B cell (primary cell): ENCODE measurements at regions not wholly inside any gene's neighbourhood (a gene's known extent, or its start where the extent isn't known, plus 50 kb on each side); places are given as distances from the start of the nearest gene placed in this dataset.

Experiments used
- ATAC-seq: fragments of 200-7000 bp; cut with Tn5 transposase; one replicate; pipeline ENCODE4 v1.10.0; 2021; ENCODE audit warnings: low read depth, mild to moderate bottlenecking, moderate number of reproducible peaks, moderate library complexity
- CTCF ChIA-PET: fragments of 350-600 bp; sonication (Branson Sonifier 250); formaldehyde crosslinking; loops from one replicate; lab custom pipeline; 2021; ENCODE audit warnings: antibody characterized with exemption, inconsistent platforms; lab: Charles Lee
- POLR2A ChIA-PET: fragments of 350-600 bp; sonication (Branson Sonifier 250); formaldehyde crosslinking; loops from one replicate; lab custom pipeline; 2021; ENCODE audit warnings: antibody characterized with exemption; lab: Charles Lee
- DNase-seq: peaks from one replicate; pipeline ENCODE4 v3.0.0; 2013
- H2AFZ ChIP-seq: 2 replicates; pipeline ENCODE4 v1.6.1; 2012; ENCODE audit warnings: mild to moderate bottlenecking, low read depth, low read length; ENCODE audit not compliant: insufficient read depth, poor library complexity, severe bottlenecking
- H3K27ac ChIP-seq, 2 donors: 1 replicate in 1 of 2; 2 replicates in 1 of 2; pipeline ENCODE4 v1.5.1; 2012 to 2013; ENCODE audit warnings: low read length in 2 of 2, mild to moderate bottlenecking in 2 of 2, moderate library complexity in 1 of 2
- H3K27me3 ChIP-seq, 4 experiments: fragments of 200-600 bp in 1 of 4; sonication (generic) in 1 of 4; replicated peaks in 1 of 4; 1 replicate in 2 of 4; 2 replicates in 2 of 4; pipeline versions ENCODE4 v1.6.1 to v1.7.0; 2013 to 2016; ENCODE audit warnings: low read length in 3 of 4, mild to moderate bottlenecking in 2 of 4, mixed read lengths in 1 of 4, moderate library complexity in 1 of 4; ENCODE audit not compliant: insufficient read depth in 4 of 4, control insufficient read depth in 3 of 4; ENCODE audit errors: control extremely low read depth in 1 of 4
- H3K36me3 ChIP-seq, 2 experiments: replicated peaks in 1 of 2; 1 replicate in 1 of 2; 2 replicates in 1 of 2; pipeline versions ENCODE4 v1.6.1 to v1.7.1; 2013; ENCODE audit warnings: low read length in 1 of 2; ENCODE audit not compliant: insufficient read depth in 2 of 2, control insufficient read depth in 1 of 2; ENCODE audit errors: control extremely low read depth in 1 of 2, extremely low read depth in 1 of 2
- H3K4me1 ChIP-seq, 2 donors: fragments of 200-600 bp in 1 of 2; sonication (generic) in 1 of 2; 1 replicate in 1 of 2; 2 replicates in 1 of 2; pipeline versions ENCODE4 v1.5.1 to v1.6.1; 2013 to 2017; ENCODE audit warnings: low read length in 2 of 2; ENCODE audit not compliant: control insufficient read depth in 2 of 2, insufficient read depth in 2 of 2
- H3K4me2 ChIP-seq: replicated peaks from 2 replicates; pipeline ENCODE3; 2012; ENCODE audit warnings: mild to moderate bottlenecking, low read depth, low read length; ENCODE audit not compliant: poor library complexity, severe bottlenecking
- H3K4me3 ChIP-seq, 5 experiments: fragments of 200-600 bp in 1 of 5; sonication (generic) in 1 of 5; 1 replicate in 3 of 5; 2 replicates in 2 of 5; pipeline versions ENCODE4 v1.5.1 to v1.7.0; 2011 to 2016; ENCODE audit warnings: low read length in 4 of 5, mild to moderate bottlenecking in 4 of 5, low read depth in 2 of 5, control low read depth in 1 of 5, moderate library complexity in 1 of 5; ENCODE audit not compliant: insufficient read depth in 1 of 5; ENCODE audit errors: control extremely low read depth in 1 of 5, extremely low read depth in 1 of 5
- H3K79me2 ChIP-seq: fragments of 200-600 bp; sonication (generic); one replicate; pipeline ENCODE4 v1.6.0; 2016; ENCODE audit warnings: low read length; ENCODE audit not compliant: control insufficient read depth, insufficient read depth
- H3K9ac ChIP-seq: fragments of 200-600 bp; sonication (generic); 2 replicates; pipeline ENCODE4 v1.6.1; 2017; ENCODE audit warnings: mild to moderate bottlenecking, low read length, moderate library complexity
- H3K9me3 ChIP-seq, 3 donors: one replicate each; pipeline versions ENCODE4 v1.6.1 to v1.7.1; 2013; ENCODE audit warnings: low read length in 2 of 3; ENCODE audit not compliant: control insufficient read depth in 2 of 3, insufficient read depth in 1 of 3; ENCODE audit errors: control extremely low read depth in 1 of 3
- H4K20me1 ChIP-seq: 2 replicates; pipeline ENCODE4 v1.6.0; 2012; ENCODE audit warnings: mild to moderate bottlenecking, low read length; ENCODE audit not compliant: insufficient read depth, control insufficient read depth, poor library complexity, severe bottlenecking
- H3K27ac Mint-ChIP-seq: one replicate; pipeline ENCODE4 v1.8.0; 2021; ENCODE audit warnings: mixed read lengths
- H3K27me3 Mint-ChIP-seq: one replicate; pipeline ENCODE4 v1.8.0; 2021; ENCODE audit warnings: mixed read lengths
- H3K4me1 Mint-ChIP-seq: one replicate; pipeline ENCODE4 v1.8.0; 2021; ENCODE audit warnings: mixed read lengths
- H3K4me3 Mint-ChIP-seq: one replicate; pipeline ENCODE4 v1.8.0; 2021; ENCODE audit warnings: mixed read lengths
- H3K9me3 Mint-ChIP-seq: one replicate; pipeline ENCODE4 v1.8.0; 2022; ENCODE audit warnings: mixed read lengths; ENCODE audit not compliant: insufficient read depth
- EZH2 ChIP-seq: IDR thresholded peaks from 2 replicates; pipeline ENCODE4 v1.6.1; 2012; ENCODE audit warnings: borderline replicate concordance, low read depth, mild to moderate bottlenecking, moderate library complexity, low read length; ENCODE audit not compliant: insufficient read depth, poor library complexity, severe bottlenecking
- WGBS: methylation state at CpG from one replicate; pipeline ENCODE4 v1.1.5; 2013; ENCODE audit warnings: missing lambda C conversion rate; ENCODE audit not compliant: insufficient coverage; 5-methylcytosine and 5-hydroxymethylcytosine counted together
- intact Hi-C: fragments of 100-400 bp; cut with micrococcal nuclease; formaldehyde crosslinking; loops from one replicate; pipeline ENCODE4 v1.10.0; 2022
- TF ChIP-seq, protein P1 (sequence below): fragments of 200-600 bp; IDR thresholded peaks from one replicate; pipeline ENCODE4 v1.8.0; 2022; ENCODE audit warnings: antibody characterized with exemption, mild to moderate bottlenecking

- Histone ChIP-seq H3K9ac (no peak overlapping the region), H4K20me1 (no peaks in the 10 kb centered on the region), H3K4me3 (no peak overlapping the region), H3K4me1 (no peaks in the 10 kb centered on the region), H3K36me3 (no peaks in the 10 kb centered on the region), H3K9me3 (no peaks in the 10 kb centered on the region), H3K27me3 (no peaks in the 10 kb centered on the region), H3K79me2 (no peaks in the 10 kb centered on the region), H2AFZ (no peak overlapping the region), H3K4me2 (no peak overlapping the region), H3K27ac (no peak overlapping the region)
- no CpG with 5 or more reads among the region's 4 CpGs for WGBS
- TF ChIP-seq, protein P1, sequence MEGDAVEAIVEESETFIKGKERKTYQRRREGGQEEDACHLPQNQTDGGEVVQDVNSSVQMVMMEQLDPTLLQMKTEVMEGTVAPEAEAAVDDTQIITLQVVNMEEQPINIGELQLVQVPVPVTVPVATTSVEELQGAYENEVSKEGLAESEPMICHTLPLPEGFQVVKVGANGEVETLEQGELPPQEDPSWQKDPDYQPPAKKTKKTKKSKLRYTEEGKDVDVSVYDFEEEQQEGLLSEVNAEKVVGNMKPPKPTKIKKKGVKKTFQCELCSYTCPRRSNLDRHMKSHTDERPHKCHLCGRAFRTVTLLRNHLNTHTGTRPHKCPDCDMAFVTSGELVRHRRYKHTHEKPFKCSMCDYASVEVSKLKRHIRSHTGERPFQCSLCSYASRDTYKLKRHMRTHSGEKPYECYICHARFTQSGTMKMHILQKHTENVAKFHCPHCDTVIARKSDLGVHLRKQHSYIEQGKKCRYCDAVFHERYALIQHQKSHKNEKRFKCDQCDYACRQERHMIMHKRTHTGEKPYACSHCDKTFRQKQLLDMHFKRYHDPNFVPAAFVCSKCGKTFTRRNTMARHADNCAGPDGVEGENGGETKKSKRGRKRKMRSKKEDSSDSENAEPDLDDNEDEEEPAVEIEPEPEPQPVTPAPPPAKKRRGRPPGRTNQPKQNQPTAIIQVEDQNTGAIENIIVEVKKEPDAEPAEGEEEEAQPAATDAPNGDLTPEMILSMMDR = no peak
- no peak for TF ChIP-seq EZH2
- DNase-seq (no peak), ATAC-seq (no peak)
- POLR2A ChIA-PET = no interaction called here
- CTCF ChIA-PET = no interaction called here
- Mint-ChIP-seq H3K27ac (no peak overlapping the region), H3K4me3 (no peak overlapping the region), H3K9me3 (no peaks in the 10 kb centered on the region), H3K27me3 (peaks cover 10% of the 10 kb centered on the region), H3K4me1 (peaks cover 3% of the 10 kb centered on the region)
- intact Hi-C loops = no loop called here
Observed at GRCh38 chr12:76702946-76703345, 61.0 kb upstream of the ZDHHC17 start.

- Mint-ChIP-seq H3K4me1 (peaks cover 3% of the 10 kb centered on the region), H3K27me3 (peaks cover 10% of the 10 kb centered on the region), H3K27ac (no peak overlapping the region), H3K9me3 (no peaks in the 10 kb centered on the region), H3K4me3 (no peak overlapping the region)
- CTCF ChIA-PET = no interaction called here
- Histone ChIP-seq H3K9me3 (no peaks in the 10 kb centered on the region), H3K79me2 (no peaks in the 10 kb centered on the region), H3K9ac (no peak overlapping the region), H3K4me2 (no peak overlapping the region), H3K27me3 (no peaks in the 10 kb centered on the region), H3K4me1 (no peaks in the 10 kb centered on the region), H2AFZ (no peak overlapping the region), H4K20me1 (no peaks in the 10 kb centered on the region), H3K4me3 (no peak overlapping the region), H3K27ac (no peak overlapping the region), H3K36me3 (no peaks in the 10 kb centered on the region)
- TF ChIP-seq, protein P1 = no peak
- TF ChIP-seq EZH2 = no peak
- intact Hi-C loops = no loop called here
- WGBS = 46% methylated on average over 2 of the region's 2 CpGs
- POLR2A ChIA-PET = no interaction called here
- no peak for DNase-seq
- ATAC-seq = no peak
Observed at GRCh38 chr12:76704693-76705092, 59.2 kb upstream of the ZDHHC17 start.
